Heart left ventricle (tissue), 13 donors: ENCODE measurements at regions not wholly inside any gene's neighbourhood (a gene's known extent, or its start where the extent isn't known, plus 50 kb on each side); places are given as distances from the start of the nearest gene placed in this dataset.

ENCODE experiments used
- CTCF ChIP-seq, 12 donors: fragments of 200-600 bp; sonication (generic) in 4 of 12; IDR thresholded peaks; one replicate each; pipeline versions ENCODE4 v1.5.0 to v1.8.0; 2018 to 2022; ENCODE audit warnings: antibody characterized with exemption in 12 of 12, mild to moderate bottlenecking in 5 of 12
- POLR2A ChIP-seq, 2 donors: fragments of 450-650 bp; IDR thresholded peaks; one replicate each; pipeline ENCODE4 v1.6.1; 2017; ENCODE audit warnings: antibody characterized with exemption in 2 of 2, mild to moderate bottlenecking in 2 of 2, moderate library complexity in 2 of 2
- donor health status: ischemic (EF 13 %, LVEDD 7.1; RV severe dilation, severe dysfunction).
- donor health status: DM: no; HTN: yes; CAD: no.
- donor health status: DM: no; HTN: no; CAD: no.
- donor health status: ischemic (EF 25% LVEDD 6.9; RV normal size, moderate dysfunction).
- donor health status: ischemic (EF 25% LVEDD 5.7; RV mildly dilated, moderate dysfunction).
- donor health status: ischemic (EF 35%, LVEDD 5.7; RV mildly dilated, moderate dysfunction).
- donor health status: nonischemic (EF 11% LVEDD 7.7; RV severe dilation, severe dysfunction).
- donor health status: DM: yes; HTN: yes; CAD: no.
- donor health status: PGD.
- donor health status: ischemic (EF 29% LVEDD 5.4; RV normal size, mild dysfunction).
- donor health status: nonischemic (EF 23%, LVEDD 6.1; RV moderate dilation, normal function).

- TF ChIP-seq CTCF (IDR thresholded peaks at IDR 0.05) = no peak
- no peak for TF ChIP-seq POLR2A (IDR thresholded peaks at IDR 0.05)
Measured at GRCh38 chr7:81285142-81285871, 366.5 kb upstream of the SEMA3C start.
